Spinal cord (tissue), 9 donors: ENCODE measurements at regions not wholly inside any gene's neighbourhood (a gene's known extent, or its start where the extent isn't known, plus 50 kb on each side); places are given as distances from the start of the nearest gene placed in this dataset.

Experiments
- DNase-seq, 6 donors: peaks; one replicate each; pipeline versions ENCODE4 v3.0.0 to v3.0.0-alpha.2; 2013 to 2015; ENCODE audit warnings: low spot score in 6 of 6, low read depth in 4 of 6
- H3K27ac ChIP-seq: one replicate; pipeline ENCODE4 v1.5.1; 2013; ENCODE audit warnings: low read depth, low read length, control low read depth
- H3K27me3 ChIP-seq: one replicate; pipeline ENCODE4 v1.6.1; 2013; ENCODE audit warnings: low read length; ENCODE audit not compliant: control insufficient read depth, insufficient read depth
- H3K36me3 ChIP-seq: one replicate; pipeline ENCODE4 v1.6.1; 2013; ENCODE audit warnings: low read length; ENCODE audit not compliant: control insufficient read depth, insufficient read depth
- H3K4me1 ChIP-seq: one replicate; pipeline ENCODE4 v1.6.1; 2013; ENCODE audit warnings: low read length; ENCODE audit not compliant: control insufficient read depth, insufficient read depth
- H3K4me3 ChIP-seq: one replicate; pipeline ENCODE4 v1.5.1; 2013; ENCODE audit warnings: low read depth, low read length, control low read depth
- H3K9me3 ChIP-seq: one replicate; pipeline ENCODE4 v1.6.1; 2013; ENCODE audit warnings: low read length; ENCODE audit not compliant: control insufficient read depth, insufficient read depth
- WGBS: methylation state at CpG from one replicate; pipeline ENCODE4 v1.1.5; 2013; ENCODE audit warnings: missing lambda C conversion rate; ENCODE audit not compliant: insufficient coverage; 5-methylcytosine and 5-hydroxymethylcytosine counted together
- donor health status: healthy.

DNA sequence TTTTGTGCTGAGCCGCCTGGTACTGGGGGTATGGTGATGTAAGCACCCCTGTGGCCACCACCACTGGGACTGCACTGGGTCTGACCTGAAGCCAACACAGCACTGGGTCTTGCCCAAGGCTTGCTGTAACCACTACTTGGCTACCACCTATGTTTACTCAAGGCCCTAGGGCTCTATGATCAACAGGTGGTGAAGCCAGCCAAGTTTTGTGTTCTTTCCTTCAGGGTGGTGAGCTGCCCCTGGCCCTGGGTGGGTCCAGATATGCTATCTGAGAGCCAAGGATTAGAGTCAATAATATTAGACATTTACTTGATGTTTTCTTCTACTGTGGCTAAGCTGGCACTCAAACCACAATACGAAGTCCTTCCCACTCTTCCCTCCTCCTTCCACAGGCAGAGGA lies 55.1 kb upstream of the PAGE4 start:
- Histone ChIP-seq H3K36me3 (no peaks in the 10 kb centered on the region), H3K27ac (no peak overlapping the region), H3K27me3 (no peaks in the 10 kb centered on the region), H3K4me1 (no peaks in the 10 kb centered on the region), H3K4me3 (no peak overlapping the region), H3K9me3 (no peaks in the 10 kb centered on the region)
- WGBS = 67% methylated on average over 1 of the region's 2 CpGs
- no peak for DNase-seq

DNA sequence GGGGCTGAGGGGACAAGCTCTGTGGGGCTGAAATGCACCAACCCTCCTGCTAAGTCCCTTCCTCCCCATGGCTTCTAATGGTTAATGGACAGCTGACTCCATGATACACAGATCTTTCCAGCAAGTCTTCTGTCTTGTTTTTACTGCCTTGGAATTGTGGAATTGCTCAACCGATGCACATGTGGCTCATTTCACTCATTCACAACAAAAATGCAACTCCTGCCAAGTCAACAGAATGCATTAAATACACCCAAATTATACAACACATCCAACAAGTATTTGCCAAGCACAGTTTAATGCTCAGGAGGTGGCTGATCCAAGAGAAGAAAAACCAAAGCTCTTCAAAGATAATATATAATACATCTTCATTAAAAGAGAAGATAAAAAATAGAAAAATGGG lies 61.9 kb upstream of the PAGE4 start:
- no peaks in the 10 kb centered on the region for H3K27me3 ChIP-seq
- H3K9me3 ChIP-seq = no peaks in the 10 kb centered on the region
- no peak overlapping the region for H3K4me3 ChIP-seq
- no peak overlapping the region for H3K27ac ChIP-seq
- no CpG with 5 or more reads among the region's 1 CpG for WGBS
- peak in 2 of 6 donors; percentile 4 to 25 for DNase-seq
- no peaks in the 10 kb centered on the region for H3K4me1 ChIP-seq
- no peaks in the 10 kb centered on the region for H3K36me3 ChIP-seq

GRCh38 chrX:49762175-49762720 lies 66.5 kb upstream of the PAGE1 start:
- WGBS = 57% methylated on average over 1 of the region's 2 CpGs
- H3K9me3 ChIP-seq = no peaks in the 10 kb centered on the region
- DNase-seq = no peak

DNA sequence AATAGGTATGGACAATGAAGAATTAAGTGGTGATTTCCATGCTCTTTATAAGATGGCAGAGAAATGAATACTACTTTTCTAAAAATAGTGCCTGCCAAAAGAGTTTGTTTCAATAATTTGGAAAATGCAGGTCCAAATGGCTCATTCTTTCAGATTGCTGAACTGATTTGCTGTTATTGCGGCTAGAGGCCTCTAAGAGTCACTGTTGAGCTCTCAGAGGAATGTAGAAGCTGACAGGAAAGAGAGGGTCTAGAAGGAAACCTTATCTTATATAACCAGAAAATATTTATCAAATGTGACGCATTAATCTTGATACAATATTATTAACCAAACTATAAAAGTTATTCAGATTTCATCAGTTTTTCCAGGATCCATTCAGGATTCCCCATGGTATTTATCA lies 65.7 kb upstream of the PAGE1 start:
- H3K27me3 ChIP-seq = no peaks in the 10 kb centered on the region
- WGBS = no CpG with 5 or more reads among the region's 2 CpGs
- no peak overlapping the region for H3K4me3 ChIP-seq
- peak in 3 of 6 donors; percentile 22 to 69 (median 49) for DNase-seq
- no peaks in the 10 kb centered on the region for H3K9me3 ChIP-seq
- no peaks in the 10 kb centered on the region for H3K36me3 ChIP-seq
- H3K27ac ChIP-seq = no peak overlapping the region
- no peaks in the 10 kb centered on the region for H3K4me1 ChIP-seq

More at GRCh38 chrX:49762175-49762720, 66.5 kb upstream of the PAGE1 start:
- H3K27ac ChIP-seq = no peak overlapping the region
- no peaks in the 10 kb centered on the region for H3K4me1 ChIP-seq
- H3K4me3 ChIP-seq = no peak overlapping the region
- H3K36me3 ChIP-seq = no peaks in the 10 kb centered on the region
- no peaks in the 10 kb centered on the region for H3K27me3 ChIP-seq

DNA sequence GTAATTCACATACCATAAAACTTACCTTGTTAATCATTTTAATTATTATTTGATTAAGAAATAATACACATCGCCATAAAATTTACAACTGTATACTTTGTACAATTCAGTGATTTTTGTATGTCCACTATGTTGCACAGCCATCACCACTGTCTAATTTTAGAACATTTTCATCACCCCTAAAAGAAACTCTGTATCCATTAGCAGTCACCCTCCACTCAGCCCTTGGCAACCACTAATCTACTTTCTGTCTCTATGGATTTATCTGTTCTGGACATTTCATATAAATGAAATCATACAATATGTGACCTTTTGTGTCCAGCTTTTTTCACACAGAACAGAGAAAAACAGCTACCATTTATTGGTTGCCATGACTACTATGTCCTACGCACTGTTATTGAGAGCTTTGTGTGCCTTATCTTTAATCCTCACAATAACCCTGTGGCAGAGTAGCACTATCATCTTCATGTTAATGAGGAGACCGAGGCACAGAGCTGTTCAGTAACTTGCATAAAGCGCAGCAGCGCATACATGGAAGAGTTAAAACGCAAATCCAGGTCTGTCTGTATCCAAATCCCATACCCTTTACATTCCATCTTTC lies 64.6 kb upstream of the PAGE1 start:
- Histone ChIP-seq H3K4me1 (no peaks in the 10 kb centered on the region), H3K27ac (no peak overlapping the region), H3K27me3 (no peaks in the 10 kb centered on the region), H3K4me3 (no peak overlapping the region), H3K36me3 (no peaks in the 10 kb centered on the region), H3K9me3 (no peaks in the 10 kb centered on the region)
- peak in 2 of 6 donors; percentile 7 to 36 for DNase-seq
- no CpG with 5 or more reads among the region's 6 CpGs for WGBS

- 20% methylated on average over 1 of the region's 2 CpGs for WGBS
- H3K4me1 ChIP-seq = no peaks in the 10 kb centered on the region
- H3K27ac ChIP-seq = no peak overlapping the region
- H3K4me3 ChIP-seq = no peak overlapping the region
- H3K36me3 ChIP-seq = no peaks in the 10 kb centered on the region
- no peak for DNase-seq
- H3K9me3 ChIP-seq = no peaks in the 10 kb centered on the region
- H3K27me3 ChIP-seq = no peaks in the 10 kb centered on the region
These were observed 60.9 kb upstream of the PAGE1 start for GRCh38 chrX:49756692-49757091.

DNA sequence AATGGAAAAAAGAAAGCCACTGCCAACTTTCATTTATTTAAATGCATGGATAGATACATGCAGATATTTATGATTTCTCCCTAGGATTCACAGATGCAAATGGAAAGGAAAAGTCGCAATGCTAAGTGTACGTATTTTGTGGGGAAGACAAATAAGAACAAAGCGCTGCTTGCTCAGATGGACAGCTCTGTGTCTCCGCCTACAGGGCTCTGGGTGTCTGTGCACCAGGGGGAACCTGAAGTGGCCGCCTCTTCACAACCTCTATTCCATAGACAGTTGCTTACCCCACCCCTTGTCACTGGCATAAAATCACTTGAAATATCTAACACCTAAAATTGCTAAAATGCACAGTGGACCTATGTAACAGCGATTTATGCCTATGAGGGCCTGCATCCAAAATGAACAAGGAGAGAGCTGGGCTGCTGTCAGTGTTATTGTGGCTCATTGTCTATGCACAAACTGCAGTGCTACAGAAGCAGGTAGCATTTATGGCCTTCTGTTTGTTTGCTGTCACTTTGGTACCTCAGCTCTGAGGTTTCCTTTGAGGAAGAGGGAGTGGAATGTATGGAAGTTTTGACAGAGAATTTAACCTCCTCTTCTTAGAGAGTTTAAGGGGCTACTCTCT lies 58.6 kb upstream of the PAGE1 start:
- Histone ChIP-seq H3K27me3 (peaks cover 2% of the 10 kb centered on the region), H3K36me3 (no peaks in the 10 kb centered on the region), H3K9me3 (no peaks in the 10 kb centered on the region), H3K4me3 (no peak overlapping the region), H3K4me1 (no peaks in the 10 kb centered on the region), H3K27ac (no peak overlapping the region)
- DNase-seq = peak in 5 of 6 donors; percentile 24 to 92 (median 44)
- 11% methylated on average over 5 of the region's 6 CpGs for WGBS

DNA sequence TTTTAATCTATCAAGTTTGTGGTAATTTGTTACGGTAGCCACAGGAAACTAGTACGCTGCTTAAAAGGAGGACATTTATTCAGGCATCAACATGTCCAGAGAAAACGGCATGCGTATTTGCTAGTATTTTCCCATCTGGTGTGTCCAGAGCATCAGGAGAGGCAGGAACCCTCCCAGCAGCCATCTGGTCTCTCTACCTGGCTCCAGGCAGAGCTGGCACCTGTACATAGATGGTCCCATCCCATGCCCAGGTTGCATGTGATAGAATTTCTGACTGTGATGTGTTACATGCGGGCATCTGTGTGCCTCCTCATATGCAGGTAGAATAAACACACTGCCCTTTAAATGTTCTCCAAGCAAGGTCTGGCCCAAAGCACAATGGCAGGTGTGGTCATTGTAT lies 57.9 kb upstream of the PAGE1 start:
- H3K4me3 ChIP-seq = no peak overlapping the region
- no peaks in the 10 kb centered on the region for H3K9me3 ChIP-seq
- WGBS = 97% methylated on average over 4 of the region's 5 CpGs
- H3K36me3 ChIP-seq = no peaks in the 10 kb centered on the region
- no peaks in the 10 kb centered on the region for H3K4me1 ChIP-seq
- H3K27ac ChIP-seq = no peak overlapping the region
- peaks cover 2% of the 10 kb centered on the region for H3K27me3 ChIP-seq
- peak in 1 of 6 donors; percentile 4 for DNase-seq

- Histone ChIP-seq H3K27ac (no peak overlapping the region), H3K27me3 (peaks cover 2% of the 10 kb centered on the region), H3K4me1 (no peaks in the 10 kb centered on the region), H3K36me3 (no peaks in the 10 kb centered on the region), H3K9me3 (no peaks in the 10 kb centered on the region), H3K4me3 (no peak overlapping the region)
- DNase-seq = no peak
- WGBS = no CpG with 5 or more reads among the region's 2 CpGs
These were observed 52.6 kb upstream of the PAGE1 start for GRCh38 chrX:49748211-49748956.
